Putamen (tissue), 1 donor: ENCODE measurements at regions not wholly inside any gene's neighbourhood (a gene's known extent, or its start where the extent isn't known, plus 50 kb on each side); places are given as distances from the start of the nearest gene placed in this dataset.
A peak's percentile ranks its signal among the peaks of the same experiment; 100 is the strongest.
"Not testable (repeated sequence)": the region's sequence is repeated elsewhere in the genome, so short reads cannot be mapped to it uniquely, and the experiment has no call there.

ENCODE experiments used
- DNase-seq: peaks from one replicate; pipeline ENCODE4 v3.0.0-alpha.2; 2016; ENCODE audit warnings: low spot score

DNA sequence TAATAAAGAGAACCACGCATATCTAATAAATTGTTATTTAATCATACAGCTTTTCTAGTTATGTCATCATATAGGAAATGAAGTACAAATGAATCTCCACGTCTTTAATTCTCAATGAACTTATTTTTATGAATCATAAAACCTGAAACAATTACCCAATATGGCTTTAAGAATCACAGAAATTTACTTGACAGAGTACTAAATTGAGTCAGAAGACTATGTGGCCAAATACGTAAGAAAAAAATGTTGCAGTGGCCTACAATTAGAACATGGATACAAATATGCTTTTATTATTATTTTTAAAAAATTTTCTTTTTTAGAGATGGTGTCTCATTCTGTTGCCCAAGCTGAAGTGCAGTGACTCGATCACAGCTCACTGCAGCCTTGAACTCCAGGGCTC lies 584.7 kb upstream of the SLC35B3 start:
- no peak for DNase-seq

DNA sequence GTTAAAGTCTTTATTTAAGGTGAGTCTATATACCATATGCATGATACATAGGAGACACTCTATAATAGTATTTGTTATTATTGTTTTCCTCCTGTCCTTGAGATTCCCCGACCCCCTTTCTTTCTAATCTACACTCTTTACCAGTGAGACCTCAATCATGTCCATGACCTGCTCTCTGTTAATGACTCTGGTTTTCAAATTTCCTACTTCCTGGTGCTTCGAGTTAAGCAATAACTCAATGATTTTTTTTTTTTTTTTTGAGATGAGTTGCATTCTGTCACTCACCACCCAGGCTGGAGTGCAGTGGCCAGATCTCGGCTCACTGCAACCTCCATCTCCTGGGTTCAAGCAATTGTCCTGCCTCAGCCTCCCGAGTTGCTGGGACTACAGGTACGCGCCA lies 574.6 kb upstream of the SLC35B3 start:
- DNase-seq = no peak

DNA sequence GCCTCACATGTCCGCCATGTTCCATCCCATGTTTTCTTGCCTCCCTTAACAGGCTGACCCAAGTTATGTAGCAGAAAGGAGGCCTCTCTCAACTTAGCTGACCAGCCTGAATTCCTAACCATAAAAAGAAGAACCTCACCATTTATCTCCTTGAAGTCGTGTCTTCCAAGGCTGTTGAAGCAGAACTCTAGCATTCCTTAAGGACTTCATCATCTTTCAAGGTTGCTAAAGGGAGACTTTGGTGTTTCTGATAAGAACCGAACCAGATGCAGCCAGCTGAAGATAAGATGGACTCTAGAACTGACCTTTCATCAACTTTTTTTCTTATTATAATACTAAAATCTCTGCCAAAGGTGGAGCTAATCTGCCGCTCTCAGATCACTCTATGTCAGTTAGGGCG lies 571.7 kb upstream of the SLC35B3 start:
- DNase-seq = no peak

DNA sequence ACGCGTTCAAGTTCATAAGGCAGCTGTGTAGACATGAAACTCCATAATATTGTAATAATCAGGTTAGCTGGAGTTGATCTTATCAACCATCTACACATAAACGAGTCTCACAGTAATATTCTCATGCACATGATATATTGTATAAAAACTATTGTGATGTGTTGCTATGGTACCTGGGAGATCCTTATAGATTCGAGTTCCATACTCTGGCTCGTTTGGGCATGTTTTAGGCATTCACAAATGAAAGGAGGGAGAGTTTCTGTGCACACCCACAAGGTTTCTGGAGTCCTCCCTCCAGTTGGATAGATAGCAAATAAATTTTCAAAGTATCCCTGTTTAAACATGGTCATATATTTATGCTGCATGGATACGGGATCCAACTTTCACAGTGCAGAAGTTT lies 567.5 kb upstream of the SLC35B3 start:
- no peak for DNase-seq

DNA sequence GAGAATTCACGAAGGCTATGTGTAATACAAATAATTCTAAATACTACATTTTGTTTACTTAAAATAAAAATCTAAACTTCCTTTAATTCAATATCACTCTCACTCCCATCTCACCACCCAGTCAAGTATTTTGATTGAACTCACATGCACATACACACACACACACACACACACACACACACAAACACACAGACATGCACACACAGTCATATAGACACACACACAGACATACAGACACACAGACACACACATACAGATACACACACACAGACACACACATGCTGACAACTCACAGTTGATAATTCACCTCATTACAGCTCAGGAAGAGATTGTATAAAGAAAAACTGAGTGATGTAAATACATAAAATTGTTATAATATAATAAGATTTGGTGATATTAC lies 559.8 kb upstream of the SLC35B3 start:
- DNase-seq = no peak

DNA sequence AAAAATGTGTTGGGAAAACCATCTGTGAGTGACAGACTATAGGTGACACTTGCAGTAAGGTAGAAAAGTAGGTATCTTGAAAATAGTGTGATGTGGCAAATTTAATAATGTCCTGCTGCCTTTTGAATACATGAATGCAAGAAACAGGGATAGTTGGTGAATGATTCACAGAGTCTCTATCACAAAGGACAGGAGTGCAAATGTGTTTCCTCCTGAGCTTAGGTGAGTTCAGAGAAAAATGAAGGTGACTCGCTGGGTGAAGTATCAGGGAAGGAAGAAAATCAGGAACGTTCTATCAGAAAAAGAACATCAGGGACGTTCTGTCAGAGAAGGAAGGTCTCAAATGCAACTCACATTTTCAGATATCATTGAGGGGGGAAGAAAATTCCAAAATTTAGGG lies 557.8 kb upstream of the SLC35B3 start:
- DNase-seq = no peak

DNA sequence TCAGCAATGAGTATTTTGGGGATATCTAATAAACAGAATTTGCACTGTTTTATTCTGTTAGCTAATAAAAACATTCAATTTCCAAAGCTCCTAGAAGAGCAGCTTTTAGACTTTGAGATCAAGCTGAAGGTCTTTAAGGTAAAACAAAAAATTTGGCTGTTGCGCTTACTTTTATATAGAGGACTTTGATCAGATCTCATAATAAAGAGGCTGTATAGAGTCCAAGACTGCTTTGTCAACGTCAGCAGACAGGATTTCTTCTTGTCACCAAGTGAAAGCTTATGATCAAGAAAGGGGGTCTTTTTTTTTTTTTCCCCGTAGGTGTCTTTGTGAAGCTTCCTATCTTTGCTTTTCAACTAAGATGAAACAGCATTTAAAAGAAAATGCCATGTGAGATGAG lies 556.5 kb upstream of the SLC35B3 start:
- DNase-seq = no peak

DNA sequence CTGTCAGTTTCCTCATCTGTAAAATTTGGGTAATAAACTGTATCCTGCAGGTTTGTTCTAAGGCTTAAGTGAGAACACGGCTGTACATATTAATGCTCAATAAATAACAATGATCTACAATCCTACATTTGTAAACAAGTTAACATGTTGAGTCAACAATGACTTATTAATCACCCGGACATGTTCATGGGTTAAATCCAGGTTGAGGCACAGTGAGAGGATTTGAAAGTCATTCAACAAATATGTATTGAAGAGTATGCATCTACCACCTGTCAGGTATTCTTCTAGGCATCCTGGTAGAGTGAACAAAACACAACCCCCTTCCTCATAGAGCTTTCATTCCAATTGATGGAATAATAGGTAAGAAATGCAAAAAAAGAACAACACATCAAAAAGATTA lies 554.7 kb upstream of the SLC35B3 start:
- no peak for DNase-seq

DNA sequence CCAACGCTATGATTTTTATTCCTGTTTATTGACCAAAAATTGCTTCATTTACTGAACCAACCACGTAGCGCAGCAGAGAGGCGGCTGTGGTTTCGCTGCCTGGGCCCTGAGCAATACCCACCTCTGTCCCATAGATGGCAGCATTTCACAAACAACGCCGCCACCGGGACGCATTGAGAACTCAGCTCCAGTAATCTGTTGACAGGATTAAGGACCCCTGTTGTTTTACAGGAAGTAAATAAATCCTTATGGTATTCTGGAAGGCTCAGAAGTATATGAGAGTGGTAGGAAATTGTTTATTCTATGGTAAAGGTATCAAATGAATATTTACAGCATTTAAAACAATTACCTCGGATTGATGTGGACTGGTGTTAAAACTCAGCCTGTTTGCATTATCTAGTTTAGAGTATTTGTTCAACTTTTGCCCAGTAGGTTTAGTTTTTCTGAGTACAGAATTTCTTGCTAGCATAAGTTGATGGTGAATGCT lies 547.9 kb upstream of the SLC35B3 start:
- peak; percentile 45 for DNase-seq

DNA sequence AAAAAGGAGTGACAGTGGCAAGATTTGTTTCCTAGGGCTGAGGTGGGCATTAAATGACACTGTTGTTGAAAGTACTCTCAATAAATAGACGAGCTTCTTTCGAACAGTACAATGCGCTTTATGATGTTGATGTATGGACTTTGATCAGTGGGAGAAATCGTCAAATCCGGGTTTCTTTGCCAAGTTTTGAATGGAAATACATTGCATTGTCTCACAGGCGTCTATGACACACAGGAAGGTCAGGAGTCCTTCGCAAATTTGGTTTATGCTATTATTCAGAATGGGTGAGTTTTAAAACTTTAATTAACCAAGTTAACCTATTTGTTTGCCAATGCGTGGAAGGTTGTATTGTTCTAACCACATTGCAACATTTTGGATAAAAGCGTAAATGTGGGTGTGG lies 547.3 kb upstream of the SLC35B3 start:
- DNase-seq = no peak

DNA sequence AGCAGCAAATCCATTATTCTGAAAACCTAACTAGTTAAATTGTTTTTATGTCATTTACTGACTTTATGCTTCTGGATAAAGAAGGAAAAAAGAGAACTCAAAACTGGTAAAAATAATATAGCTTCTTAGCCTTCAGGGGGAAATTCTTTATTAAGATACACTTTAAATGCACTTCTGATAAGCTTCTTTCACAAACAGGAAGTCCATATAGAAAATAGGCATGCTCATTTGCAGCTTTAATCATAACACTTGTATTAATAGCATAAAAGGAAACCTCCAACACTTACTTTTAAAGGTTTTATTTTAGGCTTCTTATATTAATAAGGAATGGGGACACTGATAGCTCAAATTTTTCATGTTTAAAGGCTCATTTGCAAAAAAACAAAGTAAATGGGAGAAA lies 538.0 kb upstream of the SLC35B3 start:
- DNase-seq = no peak

DNA sequence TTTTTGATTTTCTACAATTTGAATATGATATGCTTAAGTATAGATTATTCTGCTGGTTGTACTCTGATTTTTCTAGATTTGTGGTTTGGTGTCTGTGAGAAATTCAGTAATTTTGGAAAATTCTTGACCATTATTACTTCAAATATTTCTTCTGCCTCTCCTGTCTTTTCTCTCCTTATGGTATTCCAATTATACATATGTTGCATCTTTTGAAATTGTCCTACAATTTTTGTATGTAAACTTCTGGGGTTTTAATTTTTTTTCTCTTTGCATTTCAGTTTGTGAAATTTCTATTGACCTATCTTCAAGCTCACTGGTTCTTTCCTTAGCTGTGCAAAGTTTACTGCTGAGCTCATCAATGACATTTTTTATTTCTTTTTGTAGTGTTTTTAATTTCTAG lies 534.4 kb upstream of the SLC35B3 start:
- DNase-seq = no peak

DNA sequence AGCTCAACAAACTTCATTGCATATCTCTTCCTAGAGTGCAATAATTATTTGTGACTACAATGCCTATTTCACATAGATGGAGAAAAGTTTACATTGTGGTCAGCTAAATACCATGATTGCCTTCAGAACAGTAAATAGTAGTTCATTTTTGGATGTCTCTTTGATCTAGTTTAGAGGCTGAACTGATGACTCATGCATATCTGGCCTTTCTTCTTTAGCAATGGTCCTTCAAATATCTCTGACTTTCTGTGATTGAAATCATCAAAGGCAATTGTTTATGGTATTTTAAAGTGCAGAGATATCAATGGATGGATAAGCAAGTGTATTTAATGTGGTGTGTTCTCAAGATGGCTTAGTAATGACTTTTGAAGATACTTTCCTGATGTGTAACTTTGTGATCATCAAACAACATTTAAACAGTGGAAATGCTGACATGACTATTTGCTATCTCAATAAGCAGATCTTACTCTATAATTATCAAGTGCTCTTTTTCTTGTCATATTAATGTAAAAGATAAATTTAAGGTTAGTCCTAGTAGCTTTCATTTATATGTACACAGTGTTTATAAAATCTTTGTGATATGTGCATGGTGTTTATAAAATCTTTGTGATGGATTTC lies 523.7 kb upstream of the SLC35B3 start:
- DNase-seq = no peak

DNA sequence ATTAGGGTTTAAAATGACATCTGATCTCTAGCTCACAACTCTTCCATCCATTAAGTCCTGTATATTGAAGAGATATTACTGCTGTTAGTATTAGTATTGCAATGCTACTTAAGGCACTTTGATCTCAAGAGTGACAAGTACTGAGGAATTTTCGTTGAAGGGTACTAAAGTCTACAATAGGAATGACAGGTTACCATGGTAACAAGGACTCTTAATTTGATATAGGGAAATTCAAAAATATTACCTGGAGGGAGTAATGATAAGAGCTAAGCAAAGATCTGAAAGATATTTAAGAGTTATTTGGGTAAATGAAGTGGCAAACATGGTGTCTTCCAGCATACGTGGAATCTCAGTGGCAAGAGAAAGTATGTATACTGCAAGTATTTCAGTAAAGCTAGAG lies 518.0 kb upstream of the SLC35B3 start:
- DNase-seq = no peak

DNA sequence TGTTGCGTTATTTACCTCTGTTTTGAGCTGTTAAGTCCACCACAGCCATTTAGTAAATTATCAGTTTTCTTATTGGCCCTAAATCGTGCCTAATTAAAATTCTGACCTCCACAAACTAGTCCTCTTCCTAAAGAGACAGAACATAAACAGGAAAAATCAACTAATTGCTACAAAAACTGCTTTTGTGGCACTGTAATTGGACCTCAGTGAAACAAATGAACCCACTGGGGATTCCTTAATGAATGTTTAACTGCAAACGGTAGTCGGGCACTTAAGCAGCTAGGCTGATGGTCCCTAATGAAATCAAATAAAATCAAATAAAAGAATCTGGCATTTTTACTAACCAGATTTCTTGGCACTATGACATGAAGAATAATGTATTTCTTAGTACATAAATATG lies 513.4 kb upstream of the SLC35B3 start:
- no peak for DNase-seq

DNA sequence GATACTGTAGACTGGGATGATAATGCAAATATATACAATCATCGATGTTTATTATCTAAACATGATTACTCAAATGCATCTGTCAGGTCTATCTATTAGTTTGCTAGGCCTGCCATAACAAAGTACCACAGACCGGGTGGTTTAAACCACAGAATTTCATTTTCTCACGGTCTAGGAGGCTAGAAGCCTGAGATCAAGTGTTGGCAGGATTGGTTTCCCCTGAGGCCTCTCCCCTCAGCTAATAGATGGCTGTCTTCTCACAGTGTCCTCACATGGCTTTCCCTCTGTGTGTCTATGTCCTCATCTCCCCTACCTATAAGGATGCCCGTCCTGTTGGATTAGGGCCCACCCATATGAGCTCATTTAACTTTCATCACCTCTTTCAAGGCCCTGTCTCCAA lies 512.6 kb upstream of the SLC35B3 start:
- DNase-seq = no peak

DNA sequence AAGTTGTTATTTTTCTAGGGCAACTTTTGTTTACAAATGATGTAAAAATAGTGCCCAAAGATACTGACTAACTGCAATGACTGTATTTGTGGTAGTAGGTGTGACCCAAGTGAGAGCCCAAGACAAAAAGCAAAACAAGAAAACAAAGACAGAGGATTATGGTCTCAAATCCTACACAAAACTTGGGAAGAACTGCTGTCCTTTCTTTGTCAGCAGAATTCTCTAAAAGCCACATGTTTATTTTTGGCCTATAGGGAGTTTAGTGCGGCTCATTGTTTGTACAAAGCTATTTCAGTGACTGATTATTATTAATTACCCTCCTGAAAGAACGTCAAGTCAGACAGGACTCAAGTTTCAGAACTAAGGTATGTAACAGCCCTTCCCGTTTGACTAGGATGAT lies 509.2 kb upstream of the SLC35B3 start:
- DNase-seq = no peak

DNA sequence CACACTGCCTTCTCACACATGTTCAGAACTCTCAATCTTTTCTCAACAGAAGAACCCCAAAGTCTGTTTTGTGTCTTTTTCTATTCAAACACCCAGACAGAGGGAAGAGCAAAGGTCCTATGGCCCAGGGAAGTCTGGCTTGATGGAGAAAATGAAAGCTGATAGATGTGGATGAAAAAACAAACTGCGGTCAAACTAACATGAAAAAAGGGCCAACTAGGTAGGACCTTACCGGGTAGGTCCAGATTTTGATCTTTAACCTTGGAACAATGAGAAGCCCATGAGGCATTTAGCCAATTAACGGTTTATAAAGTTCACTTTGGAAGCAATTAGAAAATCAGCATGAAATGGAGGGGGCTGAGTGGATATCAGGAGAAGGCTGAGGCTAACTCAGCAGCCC lies 507.7 kb upstream of the SLC35B3 start:
- DNase-seq = no peak

DNA sequence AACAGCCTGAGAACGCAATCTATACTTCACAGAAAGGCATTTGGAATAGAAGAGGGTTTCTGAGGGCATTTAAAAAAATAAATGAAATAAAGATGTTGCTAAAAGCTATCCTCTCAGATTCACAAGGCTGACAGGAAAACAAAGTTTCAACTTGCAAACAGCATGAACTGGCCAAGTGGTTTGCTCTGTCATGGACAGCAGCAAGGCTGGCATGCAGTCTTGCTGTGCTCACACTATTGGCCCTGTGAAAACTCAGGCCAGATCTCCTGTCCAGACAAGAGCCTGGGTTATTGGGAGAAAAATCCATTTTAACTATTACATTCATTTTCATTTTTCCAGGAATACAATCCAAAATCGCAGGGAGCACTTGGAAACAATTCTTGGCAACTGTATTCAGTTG lies 506.2 kb upstream of the SLC35B3 start:
- no peak for DNase-seq

DNA sequence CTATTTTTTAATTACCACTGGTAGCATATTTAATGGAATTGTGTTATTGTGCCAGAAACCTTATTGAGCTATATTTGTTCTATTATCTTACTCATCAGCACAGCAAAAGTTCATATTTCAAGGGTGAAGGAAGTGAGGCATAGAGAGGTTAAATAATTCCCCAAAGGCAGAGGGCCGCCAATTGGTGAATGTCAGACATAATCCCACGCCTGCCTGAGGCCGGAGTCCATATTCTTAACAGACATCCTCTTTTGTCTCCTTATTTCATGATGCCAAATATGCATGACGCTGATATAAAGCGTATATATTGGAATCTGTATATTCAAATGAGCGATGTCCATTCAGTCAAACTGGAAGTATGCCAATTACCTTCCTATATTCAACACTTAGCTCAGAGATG lies 505.0 kb upstream of the SLC35B3 start:
- no peak for DNase-seq

DNA sequence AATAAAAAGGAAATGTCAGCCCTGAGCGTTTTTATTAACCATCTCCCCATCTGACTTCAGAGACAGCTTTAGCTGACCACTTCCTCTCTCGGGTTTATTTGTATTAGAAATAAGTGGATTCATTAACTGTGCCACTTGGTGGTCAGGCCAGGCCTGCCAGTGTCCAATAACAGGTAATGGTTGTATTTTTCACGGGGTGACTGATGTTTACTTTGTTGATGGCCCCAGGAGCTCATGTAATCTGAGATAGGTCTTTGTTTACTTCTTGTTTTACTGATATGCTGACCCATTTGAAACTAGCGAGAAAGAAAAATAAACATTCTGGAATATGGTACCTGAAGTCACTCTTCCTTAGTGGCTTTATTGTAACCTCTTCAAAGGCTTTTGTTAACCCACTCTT lies 504.3 kb upstream of the SLC35B3 start:
- no peak for DNase-seq

DNA sequence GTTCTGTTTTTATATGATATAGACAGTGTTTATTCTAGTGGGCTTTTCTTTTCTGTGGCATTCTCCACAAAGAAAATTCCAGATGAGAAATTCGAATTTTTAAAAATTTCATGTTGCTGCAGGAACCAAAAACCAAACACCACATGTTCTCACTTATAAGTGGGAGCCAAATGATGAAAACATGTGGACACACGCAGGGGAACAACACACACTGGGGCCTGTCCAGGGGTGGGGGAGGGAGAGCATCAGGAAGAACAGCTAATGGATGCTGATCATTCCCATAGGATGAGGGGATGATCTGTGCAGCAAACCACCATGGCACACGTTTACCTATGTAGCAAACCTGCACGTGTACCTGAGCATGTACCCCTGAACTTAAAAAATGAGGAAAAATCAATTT lies 499.0 kb upstream of the SLC35B3 start:
- no peak for DNase-seq

DNA sequence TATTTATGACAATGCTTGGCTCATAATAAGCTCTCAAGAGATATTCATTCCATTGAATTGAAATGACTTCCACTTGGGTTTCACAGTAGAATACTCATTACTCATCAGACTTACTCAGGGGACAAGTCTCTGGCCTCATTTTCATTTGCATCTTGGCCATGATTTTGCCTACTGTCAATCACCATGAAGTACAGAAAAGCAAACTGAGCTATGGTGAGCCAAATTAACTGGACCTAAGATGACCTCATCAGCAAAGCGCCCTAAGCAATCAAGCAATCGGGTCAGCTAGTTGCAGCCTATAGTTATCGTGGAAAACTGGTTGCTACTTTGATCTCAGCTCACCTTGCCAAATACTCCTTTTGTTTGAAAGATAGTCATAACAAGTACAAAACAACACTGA lies 494.7 kb upstream of the SLC35B3 start:
- DNase-seq = no peak

DNA sequence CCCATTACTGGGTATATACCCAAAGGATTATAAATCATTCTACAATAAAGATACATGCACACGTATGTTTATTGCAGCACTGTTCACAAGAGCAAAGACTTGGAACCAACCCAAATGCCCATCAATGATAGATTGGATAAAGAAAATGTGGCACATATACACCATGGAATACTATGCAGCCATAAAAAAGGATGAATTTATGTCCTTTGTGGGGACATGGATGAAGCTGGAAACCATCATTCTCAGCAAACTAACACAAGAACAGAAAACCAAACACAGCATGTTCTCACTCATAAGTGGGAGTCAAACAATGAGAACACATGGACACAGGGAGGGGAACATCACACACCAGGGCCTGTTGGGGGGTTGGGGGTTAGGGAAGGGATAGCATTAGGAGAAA lies 484.9 kb upstream of the SLC35B3 start:
- not testable (repeated sequence) for DNase-seq

DNA sequence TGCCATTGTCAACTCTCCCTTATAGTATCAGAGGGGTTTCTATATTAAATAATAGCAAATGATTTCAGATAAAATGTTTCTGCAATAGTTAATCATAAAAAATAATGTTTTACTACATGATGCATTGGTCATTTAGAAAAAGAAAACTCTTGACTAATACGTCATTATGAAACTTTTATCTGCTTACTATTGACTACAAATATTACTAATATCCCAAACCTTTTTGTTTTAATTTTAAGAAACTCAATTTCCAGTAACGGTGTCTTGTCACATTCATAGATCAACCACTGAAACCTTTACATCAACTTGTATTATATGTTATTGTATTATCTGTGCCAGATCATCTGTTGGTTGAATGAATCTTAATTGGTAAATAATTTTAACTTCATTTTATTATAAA lies 482.9 kb upstream of the SLC35B3 start:
- no peak for DNase-seq
